Activated naive CD8-positive, alpha-beta T cell treated with anti-CD3 and anti-CD28 coated beads, Interleukin-2, amount 50 U/mL, for 24 hours (primary cell): ENCODE measurements at regions not wholly inside any gene's neighbourhood (a gene's known extent, or its start where the extent isn't known, plus 50 kb on each side); places are given as distances from the start of the nearest gene placed in this dataset.

Experiments
- ATAC-seq: fragments of 150-1000 bp; cut with Tn5 transposase; one replicate; pipeline ENCODE4 v1.10.0; 2021
- DNase-seq: peaks from one replicate; pipeline ENCODE4 v3.0.0; 2021
- H3K27ac Mint-ChIP-seq: one replicate; pipeline ENCODE4 v1.8.0; 2021; ENCODE audit warnings: mild to moderate bottlenecking, mixed read lengths
- H3K27me3 Mint-ChIP-seq: one replicate; pipeline ENCODE4 v1.8.0; 2021; ENCODE audit warnings: mixed read lengths
- H3K36me3 Mint-ChIP-seq: one replicate; pipeline ENCODE4 v1.8.0; 2021; ENCODE audit warnings: low read depth, mixed read lengths
- H3K4me1 Mint-ChIP-seq: one replicate; pipeline ENCODE4 v1.8.0; 2021; ENCODE audit warnings: mixed read lengths
- H3K4me3 Mint-ChIP-seq: one replicate; pipeline ENCODE4 v1.8.0; 2021; ENCODE audit warnings: mild to moderate bottlenecking, moderate library complexity, mixed read lengths
- H3K9me3 Mint-ChIP-seq: one replicate; pipeline ENCODE4 v1.8.0; 2021; ENCODE audit warnings: mixed read lengths

DNA sequence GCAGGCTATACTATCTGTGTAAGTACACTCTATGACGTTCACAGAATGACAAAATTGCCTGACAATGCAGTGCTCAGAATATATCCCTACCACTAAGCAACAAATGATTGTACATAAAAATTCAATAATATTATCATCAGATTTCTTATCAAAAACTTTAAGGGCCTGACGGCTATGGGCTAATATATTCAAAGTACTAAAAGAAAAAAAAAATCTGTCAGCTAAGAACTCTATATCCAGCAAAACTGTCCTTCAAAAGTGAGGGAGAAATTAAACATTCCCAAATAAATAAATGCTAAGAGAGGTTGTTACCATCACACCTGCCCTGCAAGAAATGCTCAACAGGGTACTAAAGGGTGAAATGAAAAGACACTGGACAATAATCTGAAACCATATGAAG, 127.3 kb downstream of the TM2D1 start:
- Mint-ChIP-seq H3K36me3 (no peaks in the 10 kb centered on the region), H3K27ac (no peak overlapping the region)
- ATAC-seq: no peak

GRCh38 chr1:61593331-61593730, 131.6 kb downstream of the TM2D1 start:
- H3K9me3 Mint-ChIP-seq: no peaks in the 10 kb centered on the region
- DNase-seq (no peak), ATAC-seq (no peak)
- H3K4me1 Mint-ChIP-seq: no peaks in the 10 kb centered on the region
- no peaks in the 10 kb centered on the region for H3K36me3 Mint-ChIP-seq
- no peak overlapping the region for H3K4me3 Mint-ChIP-seq
- H3K27ac Mint-ChIP-seq: no peak overlapping the region
- peaks cover 10% of the 10 kb centered on the region for H3K27me3 Mint-ChIP-seq

More for the DNA sequence above, 127.3 kb downstream of the TM2D1 start:
- no peaks in the 10 kb centered on the region for H3K9me3 Mint-ChIP-seq
- H3K27me3 Mint-ChIP-seq: peaks cover 10% of the 10 kb centered on the region
- no peaks in the 10 kb centered on the region for H3K4me1 Mint-ChIP-seq
- H3K4me3 Mint-ChIP-seq: no peak overlapping the region
- DNase-seq: no peak

DNA sequence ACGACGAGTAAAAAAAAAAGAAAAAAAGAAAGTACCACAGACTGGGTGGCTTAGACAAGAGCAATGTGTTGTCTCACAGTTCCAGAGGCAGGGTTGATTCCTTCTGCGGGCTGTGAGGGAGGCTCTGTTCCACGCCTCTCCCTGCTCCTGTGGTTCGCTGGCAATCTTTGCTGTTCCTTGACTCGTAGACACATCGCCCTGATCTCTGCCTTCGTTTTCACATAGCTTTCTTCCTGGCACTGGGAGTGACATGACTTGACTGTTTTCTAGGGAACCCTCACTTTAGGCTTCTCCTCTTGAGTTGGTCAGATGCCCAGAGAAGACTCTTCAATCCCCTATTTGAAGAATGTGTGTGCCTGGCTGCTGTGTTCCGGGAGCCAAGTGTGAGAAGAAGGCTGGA, 133.6 kb downstream of the TM2D1 start:
- Mint-ChIP-seq H3K27me3 (peaks cover 4% of the 10 kb centered on the region), H3K4me3 (no peak overlapping the region), H3K27ac (no peak overlapping the region), H3K4me1 (no peaks in the 10 kb centered on the region), H3K36me3 (no peaks in the 10 kb centered on the region), H3K9me3 (no peaks in the 10 kb centered on the region)
- no peak for DNase-seq
- ATAC-seq: no peak

DNA sequence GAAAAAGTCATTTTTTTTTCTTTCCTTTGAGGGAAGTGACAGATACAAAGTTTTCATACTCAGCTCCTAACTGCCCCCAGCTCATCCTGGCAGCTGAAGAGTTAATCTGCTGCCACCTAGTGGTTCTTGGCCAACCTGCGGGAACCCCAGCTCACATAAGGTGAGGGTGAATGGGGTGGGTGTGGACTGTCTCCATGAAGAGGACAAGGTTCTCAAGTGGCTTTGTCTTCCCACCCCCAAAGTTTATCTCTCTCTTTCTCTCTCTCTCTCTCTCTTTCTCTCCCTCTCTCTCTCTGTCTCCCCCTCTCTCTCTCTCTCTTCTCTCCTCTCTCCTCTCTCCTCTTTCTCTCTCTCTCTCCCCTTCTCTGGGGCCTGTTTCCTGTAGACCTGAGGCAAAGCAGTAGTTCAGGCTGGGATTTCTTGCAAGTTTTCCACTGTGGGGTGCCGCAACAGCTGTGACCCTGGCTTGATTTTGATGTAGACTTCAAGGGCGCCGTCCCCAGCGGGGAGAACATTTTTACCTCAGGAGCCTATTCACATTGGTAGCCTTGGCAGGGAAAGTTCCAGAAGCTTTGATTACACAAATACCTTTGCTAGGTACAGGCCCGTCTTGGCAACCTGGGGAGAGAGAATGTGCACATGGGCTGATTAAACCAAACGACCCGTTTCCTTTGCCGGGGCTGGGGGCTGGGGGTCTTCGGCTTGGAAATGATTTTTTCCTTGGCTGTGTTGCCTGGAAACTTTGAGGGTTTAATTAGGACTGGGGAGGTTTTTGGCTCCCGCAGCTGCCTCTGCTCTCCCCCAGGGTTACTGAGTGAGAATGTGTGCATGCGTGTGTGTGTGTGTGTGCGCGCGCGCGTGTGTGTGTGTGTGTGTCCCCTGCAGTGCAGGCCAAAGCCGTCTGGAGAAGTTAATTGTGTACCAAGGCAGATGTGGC, 135.9 kb downstream of the TM2D1 start:
- Mint-ChIP-seq H3K36me3 (no peaks in the 10 kb centered on the region), H3K9me3 (no peaks in the 10 kb centered on the region), H3K4me3 (no peak overlapping the region), H3K27ac (no peak overlapping the region), H3K4me1 (no peaks in the 10 kb centered on the region), H3K27me3 (peaks cover 2% of the 10 kb centered on the region)
- peak; percentile 63 for DNase-seq
- peak; percentile 81 for ATAC-seq

DNA sequence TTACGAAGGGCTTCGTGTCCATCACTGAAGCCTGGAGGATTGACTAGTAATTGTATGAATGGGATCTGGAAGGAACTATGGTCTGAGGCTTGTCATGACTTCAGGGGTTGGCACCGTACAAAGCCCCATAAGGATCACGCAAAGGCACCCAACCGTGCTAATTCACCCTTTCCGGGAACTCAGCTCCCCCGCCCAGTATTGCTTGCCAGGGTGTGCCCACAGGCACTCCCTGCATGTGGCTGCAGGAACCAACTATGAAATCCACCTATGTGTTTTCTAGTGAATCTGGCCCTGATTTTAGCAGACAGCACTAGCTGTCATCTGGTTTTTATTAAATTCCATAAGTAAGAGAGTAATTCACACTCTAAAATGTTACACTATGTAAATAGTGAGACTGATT, 139.2 kb downstream of the TM2D1 start:
- no peak for DNase-seq
- Mint-ChIP-seq H3K4me1 (no peaks in the 10 kb centered on the region), H3K27me3 (peaks cover 2% of the 10 kb centered on the region), H3K4me3 (no peak overlapping the region), H3K36me3 (no peaks in the 10 kb centered on the region), H3K9me3 (no peaks in the 10 kb centered on the region), H3K27ac (no peak overlapping the region)
- ATAC-seq: no peak

GRCh38 chr1:61583703-61584102, 141.2 kb downstream of the TM2D1 start:
- no peaks in the 10 kb centered on the region for H3K9me3 Mint-ChIP-seq
- H3K27me3 Mint-ChIP-seq: peaks cover 8% of the 10 kb centered on the region
- no peaks in the 10 kb centered on the region for H3K36me3 Mint-ChIP-seq
- no peak overlapping the region for H3K27ac Mint-ChIP-seq
- DNase-seq (no peak), ATAC-seq (no peak)
- no peaks in the 10 kb centered on the region for H3K4me1 Mint-ChIP-seq
- no peak overlapping the region for H3K4me3 Mint-ChIP-seq

DNA sequence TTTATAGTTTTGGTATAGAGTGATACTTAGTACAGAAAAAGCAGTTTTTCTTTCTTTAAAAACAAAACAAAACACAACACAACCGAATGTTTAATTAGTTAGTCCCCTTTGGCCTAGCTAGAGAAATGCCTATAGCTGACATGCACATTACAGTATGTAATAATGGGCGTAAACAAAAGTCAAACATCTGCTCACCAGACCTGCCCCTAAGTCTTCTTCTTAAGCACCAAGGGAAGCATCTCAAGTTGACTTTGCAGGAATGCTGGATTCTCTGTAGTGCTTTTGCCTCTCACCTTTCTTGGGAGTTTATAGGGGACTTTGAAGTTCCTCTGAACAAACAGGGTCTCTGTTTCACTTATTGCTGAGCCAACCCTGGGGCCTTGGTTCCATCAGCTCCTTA, 143.7 kb downstream of the TM2D1 start:
- no peak overlapping the region for H3K4me3 Mint-ChIP-seq
- no peaks in the 10 kb centered on the region for H3K4me1 Mint-ChIP-seq
- H3K9me3 Mint-ChIP-seq: no peaks in the 10 kb centered on the region
- no peaks in the 10 kb centered on the region for H3K36me3 Mint-ChIP-seq
- H3K27ac Mint-ChIP-seq: no peak overlapping the region
- no peak for DNase-seq
- ATAC-seq: no peak
- peaks cover 13% of the 10 kb centered on the region for H3K27me3 Mint-ChIP-seq

GRCh38 chr1:61580417-61580816, 144.5 kb downstream of the TM2D1 start:
- Mint-ChIP-seq H3K27ac (no peak overlapping the region), H3K4me3 (no peak overlapping the region), H3K36me3 (no peaks in the 10 kb centered on the region), H3K27me3 (peaks cover 16% of the 10 kb centered on the region), H3K4me1 (no peaks in the 10 kb centered on the region), H3K9me3 (no peaks in the 10 kb centered on the region)
- ATAC-seq: no peak
- no peak for DNase-seq

- H3K4me3 Mint-ChIP-seq: no peak overlapping the region
- ATAC-seq (no peak), DNase-seq (no peak)
- H3K36me3 Mint-ChIP-seq: no peaks in the 10 kb centered on the region
- no peaks in the 10 kb centered on the region for H3K9me3 Mint-ChIP-seq
- no peak overlapping the region for H3K27ac Mint-ChIP-seq
- no peaks in the 10 kb centered on the region for H3K4me1 Mint-ChIP-seq
- H3K27me3 Mint-ChIP-seq: peaks cover 20% of the 10 kb centered on the region
Measured at GRCh38 chr1:61579802-61580201, 145.1 kb downstream of the TM2D1 start.

DNA sequence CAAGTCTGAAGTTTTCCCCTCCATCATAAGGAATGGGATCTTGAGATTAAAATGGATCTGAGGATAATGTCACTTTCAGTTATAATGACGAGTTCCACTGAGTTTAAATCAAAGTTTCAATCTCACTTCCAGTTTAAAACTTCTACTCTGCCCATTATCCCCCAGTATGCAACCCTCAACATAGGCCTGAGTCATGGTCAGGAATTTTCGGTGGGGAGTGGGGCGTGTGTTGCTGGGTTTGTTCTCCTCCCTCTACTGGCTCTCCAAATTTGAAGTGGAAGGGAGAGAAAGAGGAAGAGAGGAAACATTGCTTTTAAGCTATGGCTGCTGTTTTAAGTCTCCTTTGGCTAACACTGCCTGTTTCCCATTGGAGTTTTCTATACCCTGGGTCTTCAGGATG, 152.9 kb downstream of the TM2D1 start:
- Mint-ChIP-seq H3K4me1 (no peaks in the 10 kb centered on the region), H3K27ac (no peak overlapping the region), H3K36me3 (no peaks in the 10 kb centered on the region), H3K9me3 (no peaks in the 10 kb centered on the region), H3K4me3 (no peak overlapping the region), H3K27me3 (peaks cover 14% of the 10 kb centered on the region)
- ATAC-seq (no peak), DNase-seq (no peak)

DNA sequence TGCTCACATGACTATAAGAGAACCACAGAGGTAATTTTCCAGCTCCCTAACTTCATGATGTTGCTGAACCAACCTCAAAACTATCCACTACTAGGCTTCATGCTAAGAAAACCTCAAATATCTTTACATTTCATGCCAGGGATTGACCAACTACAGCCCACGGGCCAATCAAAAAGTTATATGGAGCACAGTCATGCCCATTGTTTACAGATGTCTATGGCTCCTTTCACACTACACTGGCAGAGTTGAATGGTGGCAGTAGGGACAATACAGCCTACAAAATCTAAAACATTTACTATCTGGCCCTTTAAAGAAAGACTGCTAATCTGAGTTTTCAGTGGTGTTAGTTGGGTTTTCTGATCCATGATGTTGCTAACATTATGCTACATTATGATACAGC, 154.8 kb downstream of the TM2D1 start:
- Mint-ChIP-seq H3K36me3 (no peaks in the 10 kb centered on the region), H3K27ac (no peak overlapping the region), H3K9me3 (peaks cover 7% of the 10 kb centered on the region), H3K4me1 (no peaks in the 10 kb centered on the region), H3K27me3 (peaks cover 6% of the 10 kb centered on the region), H3K4me3 (no peak overlapping the region)
- DNase-seq (no peak), ATAC-seq (no peak)

DNA sequence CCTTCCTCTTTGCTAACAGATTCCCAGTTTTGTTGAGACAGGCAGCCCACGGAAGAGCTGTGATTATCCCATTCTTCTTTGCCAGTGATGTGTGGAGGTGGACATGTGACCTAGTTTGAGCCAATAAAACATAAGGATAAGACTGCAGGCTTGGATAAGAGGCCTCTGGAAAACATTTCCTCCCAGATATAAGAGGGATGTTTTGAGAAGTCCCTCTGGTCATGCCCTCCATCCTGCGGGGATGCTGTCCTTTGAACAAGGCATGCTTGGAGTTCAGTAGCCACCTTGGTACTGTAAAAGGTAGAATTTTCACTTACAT, 155.7 kb downstream of the TM2D1 start:
- no peak overlapping the region for H3K27ac Mint-ChIP-seq
- H3K4me1 Mint-ChIP-seq: no peaks in the 10 kb centered on the region
- ATAC-seq: no peak
- H3K9me3 Mint-ChIP-seq: peaks cover 12% of the 10 kb centered on the region
- DNase-seq: no peak
- peaks cover 3% of the 10 kb centered on the region for H3K27me3 Mint-ChIP-seq
- H3K36me3 Mint-ChIP-seq: peaks cover 3% of the 10 kb centered on the region
- H3K4me3 Mint-ChIP-seq: no peak overlapping the region

GRCh38 chr1:61568460-61569302, 156.3 kb downstream of the TM2D1 start:
- H3K27me3 Mint-ChIP-seq: peaks cover 3% of the 10 kb centered on the region
- DNase-seq: no peak
- H3K4me3 Mint-ChIP-seq: no peak overlapping the region
- H3K9me3 Mint-ChIP-seq: peaks cover 12% of the 10 kb centered on the region
- no peak overlapping the region for H3K27ac Mint-ChIP-seq
- H3K36me3 Mint-ChIP-seq: peaks cover 3% of the 10 kb centered on the region
- no peaks in the 10 kb centered on the region for H3K4me1 Mint-ChIP-seq
- no peak for ATAC-seq

DNA sequence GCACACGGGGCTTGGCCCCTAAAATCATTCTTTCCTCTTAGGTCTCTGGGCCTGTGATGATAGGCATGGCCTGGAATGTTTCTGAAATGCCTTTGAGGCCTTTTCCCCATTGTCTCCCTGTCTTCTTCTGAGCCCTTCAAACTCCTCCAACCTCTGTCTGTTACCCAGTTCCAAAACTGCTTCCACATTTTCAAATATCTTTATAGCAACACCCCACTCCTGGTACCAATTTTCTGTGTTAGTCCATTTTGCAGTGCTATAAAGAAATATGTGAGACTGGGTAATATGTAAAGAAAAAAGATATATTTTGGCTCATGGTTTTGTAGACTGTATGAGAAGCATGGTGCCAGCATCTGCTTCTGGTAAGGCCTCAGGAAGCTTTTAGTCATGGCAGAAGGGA, 158.8 kb downstream of the TM2D1 start:
- H3K4me1 Mint-ChIP-seq: no peaks in the 10 kb centered on the region
- ATAC-seq (no peak), DNase-seq (no peak)
- peaks cover 12% of the 10 kb centered on the region for H3K9me3 Mint-ChIP-seq
- peaks cover 3% of the 10 kb centered on the region for H3K36me3 Mint-ChIP-seq
- H3K27ac Mint-ChIP-seq: no peak overlapping the region
- no peak overlapping the region for H3K4me3 Mint-ChIP-seq
- H3K27me3 Mint-ChIP-seq: no peaks in the 10 kb centered on the region

DNA sequence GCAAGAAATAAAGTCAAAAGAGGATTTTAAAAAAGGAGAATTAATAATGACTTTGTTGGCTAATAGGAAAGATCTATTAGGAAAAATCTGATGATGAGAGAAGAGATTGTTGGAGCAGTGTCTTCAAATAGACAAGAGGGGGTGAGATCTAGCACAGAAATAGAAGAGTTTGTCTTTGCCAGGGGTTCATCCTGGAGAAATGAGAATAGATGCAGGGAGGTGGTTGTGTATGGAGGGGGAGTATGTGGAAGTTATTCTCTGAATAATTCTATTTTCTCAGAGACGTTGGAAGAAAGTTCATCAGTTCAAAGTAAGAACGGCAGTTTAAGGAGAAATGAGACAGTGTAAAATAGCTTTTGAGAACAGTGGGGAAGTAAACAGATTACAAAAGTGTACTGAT, 161.3 kb downstream of the TM2D1 start:
- H3K4me3 Mint-ChIP-seq: no peak overlapping the region
- ATAC-seq (no peak), DNase-seq (no peak)
- H3K36me3 Mint-ChIP-seq: peaks cover 3% of the 10 kb centered on the region
- H3K4me1 Mint-ChIP-seq: no peaks in the 10 kb centered on the region
- no peaks in the 10 kb centered on the region for H3K27me3 Mint-ChIP-seq
- peaks cover 12% of the 10 kb centered on the region for H3K9me3 Mint-ChIP-seq
- no peak overlapping the region for H3K27ac Mint-ChIP-seq
